ENCODE measurements at regions not wholly inside any gene's neighbourhood (a gene's known extent, or its start where the extent isn't known, plus 50 kb on each side); places are given as distances from the start of the nearest gene placed in this dataset.

DNA sequence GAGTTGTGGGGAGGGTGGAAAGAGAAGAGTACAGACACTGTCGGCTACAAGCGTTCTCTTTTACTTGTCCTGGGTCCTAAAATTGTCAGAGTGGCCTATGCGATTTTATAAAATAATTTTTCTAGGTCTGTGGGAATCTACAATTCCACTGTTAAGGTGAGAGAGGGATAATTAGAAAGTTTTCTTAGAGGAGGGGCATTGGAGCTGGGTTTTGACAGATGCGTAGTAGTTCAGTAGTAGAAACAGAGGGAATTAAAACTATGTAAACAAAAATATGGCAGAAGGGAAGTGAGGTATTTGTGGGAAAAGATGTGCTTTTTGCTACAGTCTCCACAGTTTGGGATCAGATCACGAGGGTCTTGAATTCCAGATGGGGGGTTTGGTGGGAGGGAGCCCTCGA lies 129.1 kb upstream of the SHB start:
- Histone ChIP-seq H4K20me1 (ENCODE audit: control insufficient read depth, insufficient read depth, low read depth, low read length) (no peaks in the 10 kb centered on the region), H3K9me2 (replicated peaks; ENCODE audit: control insufficient read depth, low read length) (no peaks in the 10 kb centered on the region), H3K4me3 (ENCODE audit: low read length) (no peak overlapping the region), H3K36me3 (ENCODE audit: control insufficient read depth, low read length) (no peaks in the 10 kb centered on the region), H3K27me3 (ENCODE audit: control insufficient read depth, low read length) (no peaks in the 10 kb centered on the region), H3K4me1 (ENCODE audit: control insufficient read depth, low read length) (no peaks in the 10 kb centered on the region), H3K79me2 (ENCODE audit: control insufficient read depth, low read length) (no peaks in the 10 kb centered on the region), H3K4me2 (ENCODE audit: low read length) (no peak overlapping the region), H3K27ac (ENCODE audit: low read depth, low read length) (no peak overlapping the region), H3K9me3 (ENCODE audit: control insufficient read depth, insufficient read depth, low read length) (no peaks in the 10 kb centered on the region), H3F3A (ENCODE audit: control insufficient read depth, insufficient read depth) (no peaks in the 10 kb centered on the region)
- no peak for TF ChIP-seq EZH2phosphoT487 (IDR thresholded peaks at IDR 0.05; ENCODE audit: borderline replicate concordance, low read length)
- TF ChIP-seq, protein P1, sequence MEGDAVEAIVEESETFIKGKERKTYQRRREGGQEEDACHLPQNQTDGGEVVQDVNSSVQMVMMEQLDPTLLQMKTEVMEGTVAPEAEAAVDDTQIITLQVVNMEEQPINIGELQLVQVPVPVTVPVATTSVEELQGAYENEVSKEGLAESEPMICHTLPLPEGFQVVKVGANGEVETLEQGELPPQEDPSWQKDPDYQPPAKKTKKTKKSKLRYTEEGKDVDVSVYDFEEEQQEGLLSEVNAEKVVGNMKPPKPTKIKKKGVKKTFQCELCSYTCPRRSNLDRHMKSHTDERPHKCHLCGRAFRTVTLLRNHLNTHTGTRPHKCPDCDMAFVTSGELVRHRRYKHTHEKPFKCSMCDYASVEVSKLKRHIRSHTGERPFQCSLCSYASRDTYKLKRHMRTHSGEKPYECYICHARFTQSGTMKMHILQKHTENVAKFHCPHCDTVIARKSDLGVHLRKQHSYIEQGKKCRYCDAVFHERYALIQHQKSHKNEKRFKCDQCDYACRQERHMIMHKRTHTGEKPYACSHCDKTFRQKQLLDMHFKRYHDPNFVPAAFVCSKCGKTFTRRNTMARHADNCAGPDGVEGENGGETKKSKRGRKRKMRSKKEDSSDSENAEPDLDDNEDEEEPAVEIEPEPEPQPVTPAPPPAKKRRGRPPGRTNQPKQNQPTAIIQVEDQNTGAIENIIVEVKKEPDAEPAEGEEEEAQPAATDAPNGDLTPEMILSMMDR (IDR thresholded peaks at IDR 0.05; ENCODE audit: low read depth, low read length, poor library complexity, severe bottlenecking), result no peak

DNA sequence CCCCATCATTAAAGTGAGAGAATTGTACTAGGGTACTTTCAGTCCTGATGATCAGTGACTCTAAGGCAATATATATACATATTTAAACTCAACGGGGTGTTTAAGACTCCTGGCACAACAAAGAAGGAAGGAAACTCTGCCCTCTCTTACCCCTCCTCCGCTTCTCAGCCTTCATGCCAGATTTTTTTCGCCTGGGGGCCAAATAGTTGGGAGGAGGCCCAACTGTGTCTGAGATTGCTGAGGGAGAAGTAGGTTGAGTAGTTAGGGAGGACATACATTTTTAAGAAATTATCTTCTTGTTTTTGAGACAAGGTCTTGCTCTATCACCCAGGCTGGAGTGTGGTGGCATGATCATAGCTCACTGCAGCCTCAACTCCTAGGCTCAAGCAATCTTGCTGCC lies 127.7 kb upstream of the SHB start:
- no peaks in the 10 kb centered on the region for H3K79me2 ChIP-seq (ENCODE audit: control insufficient read depth, low read length)
- no peak overlapping the region for H3K4me2 ChIP-seq (ENCODE audit: low read length)
- no peaks in the 10 kb centered on the region for H3K9me3 ChIP-seq (ENCODE audit: control insufficient read depth, insufficient read depth, low read length)
- H3K4me3 ChIP-seq (ENCODE audit: low read length), result no peak overlapping the region
- H3K27me3 ChIP-seq (ENCODE audit: control insufficient read depth, low read length), result no peaks in the 10 kb centered on the region
- TF ChIP-seq EZH2phosphoT487 (IDR thresholded peaks at IDR 0.05; ENCODE audit: borderline replicate concordance, low read length), result no peak
- TF ChIP-seq, protein P1 (IDR thresholded peaks at IDR 0.05; ENCODE audit: low read depth, low read length, poor library complexity, severe bottlenecking), result no peak
- no peaks in the 10 kb centered on the region for H4K20me1 ChIP-seq (ENCODE audit: control insufficient read depth, insufficient read depth, low read depth, low read length)
- no peaks in the 10 kb centered on the region for H3F3A ChIP-seq (ENCODE audit: control insufficient read depth, insufficient read depth)
- H3K4me1 ChIP-seq (ENCODE audit: control insufficient read depth, low read length), result no peaks in the 10 kb centered on the region
- no peak overlapping the region for H3K27ac ChIP-seq (ENCODE audit: low read depth, low read length)
- H3K36me3 ChIP-seq (ENCODE audit: control insufficient read depth, low read length), result no peaks in the 10 kb centered on the region
- no peaks in the 10 kb centered on the region for H3K9me2 ChIP-seq (replicated peaks; ENCODE audit: control insufficient read depth, low read length)

DNA sequence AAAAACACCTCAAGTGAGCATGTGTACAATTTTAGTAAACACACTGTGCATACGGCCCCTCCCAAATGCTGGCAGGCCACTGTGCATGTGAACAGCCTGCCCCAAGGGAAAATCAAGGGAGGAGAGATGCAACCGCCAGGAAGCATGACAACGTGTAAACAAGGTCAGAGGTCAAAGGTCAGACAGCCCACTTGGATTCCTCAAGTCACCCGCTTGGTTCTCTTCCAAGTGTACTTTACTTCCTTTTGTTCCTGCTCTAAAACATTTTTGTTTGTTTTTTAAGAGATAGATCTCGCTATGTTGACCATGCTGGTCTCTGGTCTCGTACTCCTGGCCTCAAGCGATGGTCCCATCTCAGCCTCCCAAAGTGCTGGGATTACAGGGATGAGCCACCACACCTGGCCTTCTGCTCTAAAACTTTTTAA lies 126.7 kb upstream of the SHB start:
- Histone ChIP-seq H3K4me2 (ENCODE audit: low read length) (no peak overlapping the region), H4K20me1 (ENCODE audit: control insufficient read depth, insufficient read depth, low read depth, low read length) (no peaks in the 10 kb centered on the region), H3K79me2 (ENCODE audit: control insufficient read depth, low read length) (no peaks in the 10 kb centered on the region), H3K4me3 (ENCODE audit: low read length) (no peak overlapping the region), H3K9me2 (replicated peaks; ENCODE audit: control insufficient read depth, low read length) (no peaks in the 10 kb centered on the region), H3K9me3 (ENCODE audit: control insufficient read depth, insufficient read depth, low read length) (no peaks in the 10 kb centered on the region), H3K36me3 (ENCODE audit: control insufficient read depth, low read length) (no peaks in the 10 kb centered on the region), H3K27ac (ENCODE audit: low read depth, low read length) (no peak overlapping the region), H3F3A (ENCODE audit: control insufficient read depth, insufficient read depth) (no peaks in the 10 kb centered on the region), H3K27me3 (ENCODE audit: control insufficient read depth, low read length) (no peaks in the 10 kb centered on the region), H3K4me1 (ENCODE audit: control insufficient read depth, low read length) (no peaks in the 10 kb centered on the region)
- TF ChIP-seq EZH2phosphoT487 (IDR thresholded peaks at IDR 0.05; ENCODE audit: borderline replicate concordance, low read length), result no peak
- TF ChIP-seq, protein P1 (IDR thresholded peaks at IDR 0.05; ENCODE audit: low read depth, low read length, poor library complexity, severe bottlenecking), result no peak

DNA sequence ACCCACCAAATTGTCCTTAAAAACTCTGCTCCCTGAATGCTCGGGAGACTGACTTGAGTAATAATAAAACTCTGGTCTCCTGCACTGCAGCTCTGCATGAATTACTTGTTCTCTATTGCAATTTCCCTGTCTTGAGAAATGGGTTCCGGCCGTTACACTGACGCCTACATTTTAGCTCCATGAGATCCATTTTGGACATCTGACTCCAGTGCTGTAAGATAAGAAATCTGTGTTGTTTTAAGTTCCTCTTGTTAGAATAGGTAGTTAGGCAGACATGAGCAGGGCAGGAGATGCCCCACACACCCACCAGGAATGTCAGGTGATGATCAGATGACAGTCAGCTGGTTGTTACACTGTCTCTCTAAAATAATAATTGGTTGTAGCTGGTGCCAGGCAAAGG lies 125.8 kb upstream of the SHB start:
- no peak for TF ChIP-seq EZH2phosphoT487 (IDR thresholded peaks at IDR 0.05; ENCODE audit: borderline replicate concordance, low read length)
- TF ChIP-seq, protein P1 (IDR thresholded peaks at IDR 0.05; ENCODE audit: low read depth, low read length, poor library complexity, severe bottlenecking), result no peak
- no peaks in the 10 kb centered on the region for H3K4me1 ChIP-seq (ENCODE audit: control insufficient read depth, low read length)
- no peak overlapping the region for H3K27ac ChIP-seq (ENCODE audit: low read depth, low read length)
- no peaks in the 10 kb centered on the region for H3K27me3 ChIP-seq (ENCODE audit: control insufficient read depth, low read length)
- no peaks in the 10 kb centered on the region for H3F3A ChIP-seq (ENCODE audit: control insufficient read depth, insufficient read depth)
- no peaks in the 10 kb centered on the region for H3K9me2 ChIP-seq (replicated peaks; ENCODE audit: control insufficient read depth, low read length)
- no peaks in the 10 kb centered on the region for H3K36me3 ChIP-seq (ENCODE audit: control insufficient read depth, low read length)
- no peaks in the 10 kb centered on the region for H3K79me2 ChIP-seq (ENCODE audit: control insufficient read depth, low read length)
- H4K20me1 ChIP-seq (ENCODE audit: control insufficient read depth, insufficient read depth, low read depth, low read length), result no peaks in the 10 kb centered on the region
- no peaks in the 10 kb centered on the region for H3K9me3 ChIP-seq (ENCODE audit: control insufficient read depth, insufficient read depth, low read length)
- H3K4me3 ChIP-seq (ENCODE audit: low read length), result no peak overlapping the region
- H3K4me2 ChIP-seq (ENCODE audit: low read length), result no peak overlapping the region
